ENCODE measurements at regions not wholly inside any gene's neighbourhood (a gene's known extent, or its start where the extent isn't known, plus 50 kb on each side); places are given as distances from the start of the nearest gene placed in this dataset.
"Not testable (repeated sequence)": the region's sequence is repeated elsewhere in the genome, so short reads cannot be mapped to it uniquely, and the experiment has no call there.

GRCh38 chr16:64276646-64277045, 845.2 kb downstream of the CDH11 start:
- no peak for TF ChIP-seq CTCF (conservative IDR thresholded peaks at IDR 0.05; ENCODE audit: low read depth, low read length)
- no peak overlapping the region for H3K4me3 ChIP-seq (ENCODE audit: low read depth, low read length)
- no peak for DNase-seq (ENCODE audit: low read depth)

GRCh38 chr16:64272028-64272427, 849.8 kb downstream of the CDH11 start:
- TF ChIP-seq CTCF (conservative IDR thresholded peaks at IDR 0.05; ENCODE audit: low read depth, low read length), result no peak
- DNase-seq (ENCODE audit: low read depth), result no peak
- no peak overlapping the region for H3K4me3 ChIP-seq (ENCODE audit: low read depth, low read length)

DNA sequence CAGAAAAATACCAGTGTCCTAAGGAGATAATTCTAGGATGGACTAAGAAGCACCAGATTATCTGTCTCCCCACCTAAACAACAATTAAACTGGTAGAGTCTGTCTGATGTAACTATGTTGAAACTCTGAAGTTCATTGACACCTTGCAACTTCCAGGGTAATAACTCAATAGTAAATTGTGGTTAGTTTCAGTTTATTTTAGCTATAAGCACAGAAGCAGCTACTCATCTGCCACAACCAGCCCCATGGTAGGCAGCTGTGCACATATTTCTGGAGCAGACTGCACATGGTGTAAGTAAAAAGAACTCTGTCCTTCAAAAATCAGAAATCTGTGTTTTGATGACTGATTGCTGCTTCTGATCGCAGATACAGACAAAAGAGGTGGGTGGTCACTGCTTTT, 852.1 kb downstream of the CDH11 start:
- DNase-seq (ENCODE audit: low read depth), result no peak
- H3K4me3 ChIP-seq (ENCODE audit: low read depth, low read length), result no peak overlapping the region
- TF ChIP-seq CTCF (conservative IDR thresholded peaks at IDR 0.05; ENCODE audit: low read depth, low read length), result no peak

- no peak overlapping the region for H3K4me3 ChIP-seq (ENCODE audit: low read depth, low read length)
- no peak for TF ChIP-seq CTCF (conservative IDR thresholded peaks at IDR 0.05; ENCODE audit: low read depth, low read length)
- DNase-seq (ENCODE audit: low read depth), result no peak
Measured at GRCh38 chr16:64265756-64266155, 856.1 kb downstream of the CDH11 start.

DNA sequence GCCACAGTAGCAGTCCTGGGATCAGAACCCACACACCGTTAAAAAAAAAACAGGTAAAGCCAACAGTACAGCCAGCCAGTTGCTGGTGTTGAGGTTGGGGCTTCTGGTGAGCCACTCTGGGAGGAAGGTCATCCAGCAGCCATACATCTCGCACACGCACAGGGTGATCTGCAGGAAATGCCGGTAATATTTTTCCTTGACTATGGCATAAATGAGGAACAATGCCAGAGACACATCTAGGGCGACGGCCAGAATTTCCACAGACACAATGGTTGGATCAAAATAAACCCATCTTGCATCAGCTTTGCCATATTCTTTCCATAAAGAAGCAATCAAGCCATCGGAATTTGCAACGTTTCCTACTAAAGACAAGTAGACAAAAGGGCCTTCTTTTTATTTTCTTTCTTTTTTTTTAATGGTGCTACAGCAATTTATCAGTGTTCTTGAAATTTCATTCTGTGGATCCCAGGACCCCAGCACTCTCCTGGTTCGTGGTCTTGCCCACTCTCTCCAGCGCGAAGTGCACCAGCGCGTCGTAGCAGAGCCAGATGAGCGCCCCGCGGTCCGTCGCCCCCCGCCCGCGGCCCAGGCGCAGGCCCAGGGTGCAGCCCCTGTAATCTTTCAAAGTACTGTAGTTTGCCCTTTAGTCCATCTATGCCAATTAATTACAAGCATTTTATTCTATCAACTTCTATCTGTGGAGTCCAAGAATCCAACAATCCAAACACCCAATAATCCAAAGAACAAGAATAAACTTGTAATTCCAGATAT, 861.0 kb downstream of the CDH11 start:
- not testable (repeated sequence) for H3K4me3 ChIP-seq (ENCODE audit: low read depth, low read length); DNase-seq (ENCODE audit: low read depth)

DNA sequence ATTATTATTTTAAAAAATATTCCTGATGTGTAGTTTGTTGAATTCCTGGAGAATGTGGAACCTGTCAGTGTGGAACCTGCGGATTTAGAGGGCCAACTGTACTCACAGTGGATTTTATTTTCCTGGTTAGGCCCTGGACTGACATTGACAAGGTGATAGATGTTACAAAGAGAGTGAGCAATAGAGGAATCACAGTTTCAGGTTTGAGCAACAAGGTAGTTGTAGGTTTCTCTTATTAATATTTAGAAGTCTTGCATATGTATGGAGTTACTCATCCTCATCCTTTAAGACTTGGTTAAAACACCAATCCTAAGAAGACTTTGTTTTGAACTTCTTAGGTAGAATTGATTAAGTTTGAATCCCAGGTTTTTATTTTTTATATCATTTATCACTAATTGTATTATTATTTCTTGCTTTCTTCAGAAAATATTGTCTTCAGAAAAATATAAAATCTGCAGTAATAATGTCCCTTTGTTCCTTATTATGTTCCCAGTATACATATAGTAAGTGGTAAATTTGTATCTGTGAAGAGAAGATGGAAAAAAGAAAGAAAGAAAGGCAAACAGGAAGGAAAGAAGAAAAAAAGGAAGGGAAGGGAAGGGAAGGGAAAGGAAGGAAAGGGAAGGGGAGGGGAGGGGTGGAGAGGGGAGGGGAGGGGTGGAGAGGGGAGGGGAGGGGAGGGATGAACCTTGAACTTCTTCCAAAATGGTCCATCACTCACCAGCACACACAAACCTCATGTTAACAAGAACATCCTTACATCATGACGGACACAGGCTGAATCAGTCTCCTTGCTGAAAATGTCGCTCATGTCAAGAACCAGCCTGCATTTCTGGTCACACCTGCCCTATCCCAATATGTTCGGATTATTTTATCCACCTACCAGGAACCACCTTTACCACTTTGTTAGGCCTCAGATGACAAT, 867.2 kb downstream of the CDH11 start:
- no peak overlapping the region for H3K4me3 ChIP-seq (ENCODE audit: low read depth, low read length)
- TF ChIP-seq CTCF (conservative IDR thresholded peaks at IDR 0.05; ENCODE audit: low read depth, low read length), result no peak
- DNase-seq (ENCODE audit: low read depth), result no peak

DNA sequence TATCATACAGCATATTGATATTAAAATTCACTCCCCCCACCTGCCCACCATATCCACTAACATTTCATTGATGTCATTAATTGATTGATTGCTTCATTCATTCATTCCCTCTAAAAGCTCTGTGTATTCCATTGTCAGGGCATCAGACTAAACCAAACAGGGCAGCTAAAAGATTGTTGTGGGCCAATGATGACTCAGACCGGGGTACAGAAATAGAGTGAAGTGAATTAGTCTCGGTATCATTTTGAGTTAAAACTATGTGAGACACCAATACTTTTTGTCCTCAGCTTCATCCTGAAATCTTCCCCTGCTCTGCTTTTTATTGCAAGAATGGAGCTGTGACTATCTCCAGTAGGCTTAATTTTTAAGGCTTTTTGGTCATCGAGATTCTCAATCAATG, 868.3 kb downstream of the CDH11 start:
- no peak for TF ChIP-seq CTCF (conservative IDR thresholded peaks at IDR 0.05; ENCODE audit: low read depth, low read length)
- no peak overlapping the region for H3K4me3 ChIP-seq (ENCODE audit: low read depth, low read length)
- no peak for DNase-seq (ENCODE audit: low read depth)
